ENCODE measurements at regions not wholly inside any gene's neighbourhood (a gene's known extent, or its start where the extent isn't known, plus 50 kb on each side); places are given as distances from the start of the nearest gene placed in this dataset.

GRCh38 chr6:125699591-125699990 lies 49.8 kb upstream of the HEY2 start:
- H3K4me3 Mint-ChIP-seq = no peak overlapping the region
- peaks cover 41% of the 10 kb centered on the region for H3K4me1 Mint-ChIP-seq
- TF ChIP-seq CTCF (IDR thresholded peaks at IDR 0.05) = no peak
- DNase-seq = no peak
- H3K36me3 Mint-ChIP-seq (ENCODE audit: low read depth) = peaks cover 8% of the 10 kb centered on the region
- peaks cover 8% of the 10 kb centered on the region for H3K27me3 Mint-ChIP-seq (ENCODE audit: low read depth, poor library complexity)
- no peak overlapping the region for H3K27ac Mint-ChIP-seq
- H3K9me3 Mint-ChIP-seq = peaks cover 24% of the 10 kb centered on the region

Measured in nephron progenitor cell (in vitro differentiated cells).